D341Med (cell line): ENCODE measurements at regions not wholly inside any gene's neighbourhood (a gene's known extent, or its start where the extent isn't known, plus 50 kb on each side); places are given as distances from the start of the nearest gene placed in this dataset.
"Not testable (repeated sequence)": the region's sequence is repeated elsewhere in the genome, so short reads cannot be mapped to it uniquely, and the experiment has no call there.

Source experiments
- DNase-seq: peaks from one replicate; pipeline ENCODE4 v3.0.0; 2012; ENCODE audit warnings: low spot score

DNA sequence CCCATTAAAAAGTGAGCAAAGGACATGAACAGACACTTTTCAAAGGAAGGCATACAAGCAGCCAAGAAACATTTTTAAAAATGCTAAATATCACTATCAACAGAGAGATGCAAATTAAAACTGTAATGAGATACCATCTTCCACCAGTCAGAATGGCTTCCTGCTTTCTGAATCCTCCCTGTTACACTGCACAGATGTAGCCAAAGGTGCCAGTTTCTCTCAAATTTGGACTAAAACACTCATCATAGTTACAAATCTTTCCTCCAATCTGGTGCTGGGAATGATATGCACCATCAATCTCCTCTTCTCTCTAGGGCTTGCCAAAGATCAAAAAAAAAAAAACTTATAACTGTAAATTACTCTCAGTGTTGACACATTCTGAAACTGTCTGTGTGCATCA, 311.8 kb upstream of the CLEC14A start:
- no peak for DNase-seq

DNA sequence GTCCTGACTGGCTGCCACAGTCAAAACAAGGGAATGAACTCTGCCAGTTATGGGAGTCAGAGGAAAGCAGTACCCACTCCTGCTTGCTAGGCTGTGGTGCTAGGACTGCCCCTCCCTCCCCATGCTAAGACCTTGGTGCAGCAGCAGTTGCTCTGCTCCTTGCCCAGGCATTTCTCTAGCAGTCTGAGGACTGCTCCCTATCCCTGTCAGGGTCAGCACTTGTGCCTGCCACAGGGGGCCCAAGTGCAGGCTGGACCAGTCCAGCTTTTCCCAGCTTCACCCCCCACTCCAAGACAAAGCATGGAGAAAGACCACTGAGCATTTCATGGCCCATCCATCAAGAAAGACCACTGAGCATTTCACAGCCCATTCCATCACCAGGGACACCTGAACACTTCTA, 305.8 kb upstream of the CLEC14A start:
- DNase-seq: no peak

DNA sequence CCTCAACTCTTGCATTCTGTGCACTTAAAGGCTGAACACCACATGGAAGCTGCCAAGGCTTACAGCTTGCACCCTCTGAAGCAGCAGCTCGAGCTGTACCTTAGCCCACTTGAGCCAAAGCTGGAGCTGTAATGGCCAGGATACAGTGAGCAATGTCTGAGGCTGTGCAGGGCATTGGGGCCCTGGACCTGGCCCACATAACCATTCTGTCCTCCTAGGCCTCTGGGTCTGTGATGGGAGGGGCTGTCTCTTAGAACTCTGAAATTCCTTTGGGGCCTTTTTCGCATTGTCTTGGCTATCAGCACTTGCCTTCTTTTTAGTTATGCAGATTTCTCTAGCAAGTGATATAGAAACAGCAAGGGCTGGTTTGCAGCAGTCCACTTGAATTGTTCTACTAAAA, 303.8 kb upstream of the CLEC14A start:
- no peak for DNase-seq

DNA sequence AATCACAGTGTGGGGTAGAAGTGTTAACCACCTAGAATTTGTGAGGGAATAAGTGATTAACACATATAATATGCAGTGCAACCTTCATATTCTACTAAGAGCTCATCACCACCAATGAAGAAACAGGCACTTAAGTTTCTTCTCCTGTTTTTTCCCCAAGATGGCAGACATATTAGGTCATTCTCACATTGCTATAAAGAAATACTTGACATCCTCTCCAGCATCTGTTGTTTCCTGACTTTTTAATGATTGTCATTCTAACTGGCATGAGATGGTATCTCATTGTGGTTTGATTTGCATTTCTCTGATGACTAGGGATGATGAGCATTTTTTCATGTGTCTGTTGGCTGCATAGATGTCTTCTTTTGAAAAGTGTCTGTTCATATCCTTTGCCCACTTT, 301.5 kb upstream of the CLEC14A start:
- DNase-seq: not testable (repeated sequence)

DNA sequence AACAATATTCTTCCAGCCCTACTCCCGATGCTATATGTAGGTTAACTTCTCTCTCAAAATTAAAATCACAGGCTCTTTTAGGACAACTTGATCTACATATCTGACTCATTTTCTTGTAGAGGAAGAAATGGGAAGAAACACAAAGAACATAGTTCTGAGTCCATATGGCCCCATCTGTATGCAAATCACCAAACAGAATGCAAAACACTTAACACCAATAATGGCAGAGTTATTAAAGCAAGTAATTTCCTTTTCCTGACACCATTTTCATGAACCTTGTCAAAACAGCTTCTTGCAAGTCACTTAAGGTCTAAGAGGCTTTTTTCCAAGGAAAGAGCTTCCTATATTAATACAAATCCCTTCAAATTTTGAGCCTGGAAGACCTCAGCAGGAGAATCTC, 300.4 kb upstream of the CLEC14A start:
- DNase-seq: no peak

DNA sequence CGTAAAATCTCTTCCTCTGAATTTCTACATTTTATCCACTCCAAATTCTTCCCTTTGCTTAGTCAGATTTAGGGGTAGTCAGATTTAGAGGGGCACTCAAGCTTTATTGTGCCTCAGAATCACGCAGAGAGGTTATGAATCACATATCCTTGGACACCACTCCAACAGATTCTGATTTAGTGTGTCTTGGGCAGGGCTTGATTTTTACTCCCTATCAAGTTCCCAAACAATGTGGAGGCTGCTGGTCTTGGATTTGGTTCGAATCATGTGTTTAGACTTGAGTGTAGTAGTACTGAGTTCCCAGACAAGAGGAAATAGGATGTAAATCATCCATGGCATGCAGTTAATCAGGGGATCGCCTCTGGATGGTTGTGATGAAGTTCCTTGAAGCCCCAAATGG, 298.1 kb upstream of the CLEC14A start:
- no peak for DNase-seq

DNA sequence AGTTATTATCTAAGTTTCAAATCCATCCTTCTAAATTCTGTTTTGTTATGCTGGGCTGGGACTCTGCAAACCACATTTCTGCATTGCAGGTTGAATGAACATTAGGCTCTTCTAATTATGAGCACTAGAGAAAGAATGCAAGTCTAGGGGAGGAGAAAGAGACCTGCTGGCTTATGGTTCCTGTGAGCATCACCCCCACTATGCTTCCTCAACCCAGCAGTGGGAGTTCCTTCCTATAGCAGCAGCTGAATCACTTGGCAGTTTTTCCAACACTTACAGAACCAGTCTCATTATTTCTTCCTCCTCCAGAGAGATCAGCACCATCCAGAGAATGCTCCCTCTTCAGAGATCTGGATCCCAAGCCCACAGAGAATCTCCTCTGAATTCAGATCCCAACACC, 297.7 kb upstream of the CLEC14A start:
- DNase-seq: no peak

DNA sequence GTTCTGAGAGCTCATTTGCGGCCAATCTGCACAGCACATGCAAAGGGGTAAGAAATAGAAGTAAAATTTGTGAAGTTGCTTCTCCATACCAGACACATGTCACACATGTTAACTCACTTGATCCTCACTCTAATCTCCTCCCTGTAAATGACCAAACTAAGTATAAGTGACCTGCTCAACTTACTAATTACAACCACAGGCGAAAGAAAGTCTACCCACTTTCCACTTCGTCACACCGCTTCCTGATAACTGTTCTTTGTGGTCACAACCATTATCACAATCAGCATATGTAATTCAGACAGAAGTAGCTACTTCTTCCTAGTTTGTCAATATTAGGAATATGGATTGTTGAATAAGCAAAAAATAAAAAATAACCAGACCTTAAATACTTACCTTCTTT, 293.7 kb upstream of the CLEC14A start:
- DNase-seq: no peak

DNA sequence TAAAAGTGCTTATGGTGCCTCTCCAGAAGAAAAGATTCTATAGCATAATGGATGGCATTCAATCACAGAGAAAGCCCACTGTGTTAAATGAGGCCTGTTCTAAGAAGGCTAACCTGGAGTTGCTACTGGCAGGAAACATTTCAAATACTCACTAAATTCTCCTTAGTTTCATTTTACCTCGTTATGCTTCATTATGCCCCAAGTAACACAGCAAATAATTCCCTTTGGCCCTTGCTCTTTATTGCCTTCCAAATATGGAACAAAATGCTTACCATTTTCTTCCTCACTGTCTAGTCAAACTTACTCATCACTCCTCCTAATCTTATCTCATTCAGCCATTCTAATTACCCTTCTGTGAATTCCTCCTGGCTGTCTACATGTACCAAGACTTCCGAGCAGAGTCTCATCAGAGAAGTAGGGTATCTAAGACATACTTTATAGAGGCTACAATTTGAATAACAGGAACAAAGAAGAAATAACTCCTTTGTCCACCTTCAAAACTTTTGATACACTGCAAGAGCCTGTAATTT, 292.1 kb upstream of the CLEC14A start:
- no peak for DNase-seq

DNA sequence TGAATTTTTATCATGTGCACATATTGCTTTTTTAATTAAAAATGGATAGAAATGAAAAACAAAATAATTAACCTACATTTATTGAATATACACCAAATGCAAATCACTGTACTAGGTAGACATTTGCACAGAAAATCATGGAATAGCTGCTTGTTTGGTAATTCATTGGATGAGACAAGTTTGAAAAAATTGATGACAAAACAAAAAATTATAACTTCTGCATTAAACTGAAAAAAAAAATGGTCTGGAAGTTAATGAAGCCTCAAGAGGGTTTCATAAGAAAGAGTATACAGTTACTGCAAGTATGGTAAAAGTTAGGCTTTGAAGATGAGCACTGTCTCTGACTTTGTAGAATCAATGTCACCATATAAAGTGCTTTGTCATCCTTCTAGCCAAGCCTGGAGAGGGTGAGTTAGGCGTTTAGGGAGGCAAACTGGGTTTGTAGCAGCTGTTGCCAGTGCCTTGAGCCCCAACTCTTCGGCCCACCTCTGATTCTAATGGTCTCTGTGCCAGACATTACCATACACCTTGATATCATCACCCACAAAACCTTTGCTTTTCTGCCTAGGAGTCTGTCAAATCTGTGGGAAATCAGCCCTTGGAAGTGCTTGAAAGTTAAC, 291.1 kb upstream of the CLEC14A start:
- DNase-seq: no peak

DNA sequence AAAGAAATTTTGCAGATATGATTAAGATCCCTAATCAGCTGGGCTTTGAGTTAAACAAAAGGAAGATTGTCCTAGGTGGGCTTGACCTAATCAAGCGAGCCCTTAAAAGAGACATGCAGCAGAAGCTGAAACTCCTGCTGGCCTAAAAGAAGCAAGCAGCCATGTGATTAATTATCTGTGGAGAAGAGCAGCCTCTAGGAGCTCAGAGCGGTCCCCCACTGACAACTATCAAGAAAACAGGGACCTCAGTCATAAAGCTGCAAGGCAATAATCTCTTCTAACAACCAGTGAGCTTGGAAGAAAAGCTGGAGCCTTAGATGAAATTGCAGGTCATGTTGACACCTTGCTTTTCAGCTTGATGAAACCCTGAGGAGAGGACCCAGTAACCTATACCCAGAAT, 288.9 kb upstream of the CLEC14A start:
- DNase-seq: no peak

DNA sequence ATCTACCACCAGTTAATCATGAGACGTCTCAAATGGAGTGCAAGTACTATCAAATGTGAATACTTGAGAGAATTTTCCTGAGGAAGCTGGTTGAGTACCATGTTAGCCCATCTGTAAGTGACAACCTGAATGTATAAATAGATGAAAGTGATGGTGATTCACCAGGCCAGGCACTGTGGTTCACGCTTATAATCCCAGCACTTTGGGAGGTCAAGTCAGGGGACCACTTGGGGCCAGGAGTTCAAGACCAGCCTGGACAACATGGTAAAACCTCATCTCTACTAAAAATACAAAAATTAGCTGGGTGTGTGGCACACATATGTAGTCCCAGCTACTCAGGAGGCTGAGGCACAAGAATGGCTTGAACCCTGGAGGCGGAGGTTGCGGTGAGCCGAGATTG, 288.0 kb upstream of the CLEC14A start:
- DNase-seq: not testable (repeated sequence)

DNA sequence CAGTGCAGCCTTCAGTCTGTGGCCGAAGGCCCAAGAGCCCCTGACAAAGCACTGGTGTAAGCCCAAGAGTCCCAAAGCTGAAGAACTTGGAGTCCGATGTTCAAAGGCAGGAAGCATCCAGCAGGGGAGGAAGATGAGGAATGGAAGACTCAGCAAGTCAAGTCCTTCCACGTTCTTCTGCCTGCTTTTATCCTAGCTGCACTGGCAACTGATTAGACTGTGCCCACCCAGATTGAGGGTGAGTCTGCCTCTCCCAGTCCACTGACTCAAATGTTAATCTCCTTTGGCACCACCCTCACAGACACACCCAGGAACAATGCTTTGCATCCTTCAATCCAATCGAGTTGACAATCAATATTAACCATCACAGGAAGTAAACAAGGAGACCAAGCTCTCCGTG, 282.2 kb upstream of the CLEC14A start:
- DNase-seq: not testable (repeated sequence)

DNA sequence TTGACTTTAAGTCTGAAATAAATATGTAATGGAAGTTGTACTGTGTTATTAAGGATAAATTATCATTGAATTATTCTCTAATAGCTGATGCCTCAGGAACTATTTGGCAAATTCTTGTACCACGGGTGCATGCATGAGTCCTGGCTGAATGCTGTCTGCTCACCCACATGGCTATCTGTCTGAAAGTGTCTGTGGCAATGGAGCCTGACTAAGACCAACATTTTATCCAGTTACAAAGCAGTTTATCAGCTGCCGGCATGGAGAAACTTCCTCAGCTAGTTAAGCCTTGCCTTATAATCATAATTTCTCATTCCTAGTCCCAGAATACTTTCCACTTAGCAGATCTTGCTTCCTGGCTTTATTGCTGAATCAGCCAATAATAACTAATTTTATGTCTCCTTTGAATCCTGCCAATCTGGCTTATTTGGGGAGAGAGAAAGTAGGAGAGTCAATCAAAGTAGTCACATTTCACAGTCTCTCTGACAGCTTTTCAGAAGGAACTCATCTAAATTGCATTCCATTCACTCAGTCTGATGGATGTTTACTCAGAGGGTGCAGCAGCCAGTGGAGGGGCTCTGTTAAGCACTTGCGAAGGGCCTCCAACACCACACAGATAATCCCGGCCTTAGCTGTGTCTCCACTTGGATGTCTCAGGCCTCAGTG, 280.6 kb upstream of the CLEC14A start:
- DNase-seq: no peak

DNA sequence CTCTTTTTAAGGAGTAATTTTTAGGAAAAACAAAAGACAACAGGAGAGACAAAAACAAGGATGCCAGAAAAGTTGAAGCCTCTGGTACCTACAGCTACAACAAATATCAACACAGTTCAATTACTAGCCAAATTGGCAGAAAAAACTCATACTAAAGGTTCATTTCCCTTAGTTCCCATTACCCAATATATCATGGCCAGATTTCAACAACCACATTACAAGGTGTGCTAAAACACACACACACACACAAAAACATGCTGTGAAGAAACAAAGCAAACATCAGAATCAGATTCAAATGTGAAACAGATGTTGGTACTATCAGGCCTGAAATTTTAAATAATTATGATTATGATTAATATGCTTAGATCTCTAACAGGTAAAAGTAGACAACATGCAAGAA, 272.7 kb upstream of the CLEC14A start:
- no peak for DNase-seq

DNA sequence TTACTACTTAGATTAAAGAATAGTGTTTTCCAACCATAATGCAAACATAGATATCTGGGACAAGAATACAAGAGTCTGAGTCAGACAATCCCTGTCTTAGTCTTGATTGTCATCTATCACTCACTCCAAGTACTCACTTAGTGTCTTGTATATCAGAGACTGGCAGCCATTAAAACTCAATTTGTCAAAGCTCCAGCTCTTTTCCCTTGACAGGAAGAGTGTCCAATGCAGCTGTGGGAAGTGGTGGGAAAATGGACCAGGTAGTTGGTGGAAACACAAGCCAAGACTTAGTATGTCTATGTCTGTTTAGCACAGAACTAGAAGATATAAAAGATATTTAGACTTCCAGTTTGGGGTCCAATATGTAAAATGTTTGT, 271.6 kb upstream of the CLEC14A start:
- no peak for DNase-seq

DNA sequence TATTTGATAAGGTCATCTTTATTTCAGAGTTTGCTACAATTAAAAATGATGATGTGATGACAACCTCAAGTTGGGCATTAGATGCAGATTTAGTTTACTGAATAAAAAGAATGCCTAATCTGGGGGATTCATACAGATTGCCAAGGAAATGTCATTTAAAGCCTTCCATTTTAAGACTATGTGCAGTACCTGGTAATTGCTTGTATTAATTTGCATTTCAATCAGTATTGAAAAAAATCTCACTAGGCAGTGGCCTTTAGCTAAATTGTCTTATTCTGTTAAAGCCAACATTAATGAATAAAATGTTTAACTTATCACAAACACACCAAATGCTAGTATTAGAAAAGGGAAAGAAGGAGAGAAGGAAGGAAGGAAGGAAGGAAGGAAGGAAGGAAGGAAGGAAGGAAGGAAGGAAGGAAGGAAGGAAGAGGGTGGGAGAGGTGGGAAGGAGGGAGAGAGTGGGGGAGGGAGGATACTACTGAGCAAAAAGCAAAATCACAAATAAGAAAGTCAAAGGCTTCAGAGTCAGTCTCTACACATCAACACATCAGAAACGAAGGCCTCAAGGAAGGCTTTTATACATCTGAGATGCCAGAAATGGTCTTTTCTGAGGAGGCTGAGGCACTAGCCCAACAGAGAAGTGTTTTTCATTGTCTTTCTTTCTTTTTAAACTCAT, 271.1 kb upstream of the CLEC14A start:
- DNase-seq: no peak

DNA sequence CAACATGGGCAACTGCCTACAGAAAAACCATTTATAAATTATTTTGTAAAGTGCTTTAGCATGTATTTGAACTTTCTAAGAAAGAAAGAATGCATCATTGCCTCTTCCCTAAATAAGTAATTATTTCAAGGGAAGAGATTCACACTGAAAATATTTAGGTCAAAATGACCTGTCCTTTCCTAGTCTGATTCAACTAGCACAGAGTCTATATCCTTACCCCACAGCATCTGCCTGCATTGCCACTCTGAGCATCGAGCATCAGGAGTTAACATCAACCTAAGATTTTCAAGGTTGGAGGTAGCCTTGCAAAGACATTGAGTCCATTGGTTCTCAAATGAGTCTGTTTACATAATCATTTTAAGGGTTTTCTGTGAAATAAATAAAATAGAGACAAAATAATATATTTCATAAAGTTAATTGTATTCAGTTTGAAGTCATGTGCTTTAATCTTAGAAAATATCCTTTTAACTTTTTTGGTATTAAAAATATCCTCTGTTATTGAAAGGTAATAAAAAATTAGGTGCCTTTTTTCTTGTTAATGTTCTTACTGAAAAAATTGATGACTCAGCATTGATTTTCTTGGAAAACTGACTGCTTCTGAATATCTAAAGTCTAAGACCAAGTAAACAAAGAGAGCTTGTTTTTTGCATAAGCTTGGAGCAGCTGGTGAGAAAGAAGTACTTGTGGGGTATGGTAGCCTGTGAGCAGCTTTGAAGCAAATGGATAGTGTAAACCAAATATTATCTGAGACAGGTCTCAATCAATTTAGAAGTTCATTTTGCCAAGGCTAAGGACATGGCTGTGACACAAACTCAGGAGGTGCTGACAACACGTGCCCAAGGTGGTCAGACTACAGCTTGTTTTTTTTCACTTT, 269.0 kb upstream of the CLEC14A start:
- no peak for DNase-seq

DNA sequence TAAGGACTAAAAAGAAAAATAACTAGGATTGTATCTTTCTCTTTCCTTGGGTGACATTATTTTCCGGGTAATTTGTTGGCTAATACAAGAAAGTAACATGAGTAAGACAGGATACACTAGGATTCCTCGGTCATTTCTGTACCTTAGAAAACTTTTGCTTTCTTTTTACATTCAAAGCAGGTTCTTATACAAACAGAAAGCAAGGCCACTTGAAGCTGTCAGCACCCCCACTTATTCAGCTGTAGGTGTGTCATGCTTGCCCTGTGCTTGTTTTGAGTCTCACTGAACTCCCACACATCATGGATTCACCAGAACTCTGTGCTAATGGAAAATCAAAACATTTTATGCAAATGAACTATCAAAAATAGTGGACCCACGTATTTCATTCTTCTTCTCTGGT, 266.8 kb upstream of the CLEC14A start:
- DNase-seq: no peak

DNA sequence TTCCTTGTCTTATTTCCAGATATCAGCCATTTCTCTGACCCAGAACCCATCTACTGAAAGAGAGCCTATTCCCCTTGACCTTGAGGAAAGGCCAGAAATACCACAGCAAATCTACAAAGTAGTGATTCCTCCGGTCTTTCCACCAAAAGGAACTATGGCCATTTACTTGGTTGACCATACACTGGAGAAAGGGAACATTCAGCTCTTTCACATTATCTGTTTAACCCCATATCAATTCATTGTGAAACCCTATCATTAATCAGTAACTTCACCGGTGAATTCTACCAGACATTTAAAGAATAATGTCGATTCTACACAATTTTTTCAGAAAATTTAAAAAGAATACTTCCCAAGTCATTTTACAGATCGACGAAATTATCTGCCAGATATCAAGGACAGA, 265.7 kb upstream of the CLEC14A start:
- DNase-seq: no peak

DNA sequence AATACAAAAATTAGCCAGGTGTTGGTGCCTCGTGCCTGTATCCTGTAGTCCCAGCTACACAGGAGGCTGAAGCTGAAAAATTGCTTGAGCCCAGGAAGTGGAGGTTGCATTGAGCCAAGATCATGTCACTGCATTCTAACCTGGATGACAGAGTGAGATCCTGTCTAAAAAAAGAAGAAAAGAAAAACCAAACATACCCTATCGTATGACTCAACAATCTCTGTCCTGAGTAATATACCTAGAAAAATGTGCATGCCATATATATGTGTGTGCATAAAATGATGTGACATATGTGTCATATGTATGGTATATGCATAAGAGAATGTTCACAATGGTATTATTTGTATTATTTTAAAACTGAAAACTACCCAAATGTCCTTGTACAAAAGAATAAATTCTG, 261.5 kb upstream of the CLEC14A start:
- DNase-seq: no peak

DNA sequence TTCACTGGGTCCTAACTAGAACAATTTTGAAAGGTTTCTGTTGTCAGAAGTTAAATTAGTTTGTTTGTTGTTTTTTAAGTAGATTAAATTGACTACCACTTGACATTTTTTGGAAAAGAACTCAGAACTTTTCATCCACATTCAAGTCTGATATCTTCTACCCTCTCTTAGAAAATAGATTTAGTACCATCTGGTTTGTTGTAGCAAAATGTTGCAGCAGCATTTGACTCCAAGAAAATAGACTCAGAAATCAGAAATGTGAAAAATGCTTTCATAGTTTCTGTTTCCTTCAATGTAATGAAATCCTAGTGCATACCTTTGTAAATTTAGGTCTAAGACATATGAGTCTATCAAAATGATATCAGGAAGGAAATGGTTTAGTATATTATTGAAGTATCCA, 256.3 kb upstream of the CLEC14A start:
- no peak for DNase-seq

DNA sequence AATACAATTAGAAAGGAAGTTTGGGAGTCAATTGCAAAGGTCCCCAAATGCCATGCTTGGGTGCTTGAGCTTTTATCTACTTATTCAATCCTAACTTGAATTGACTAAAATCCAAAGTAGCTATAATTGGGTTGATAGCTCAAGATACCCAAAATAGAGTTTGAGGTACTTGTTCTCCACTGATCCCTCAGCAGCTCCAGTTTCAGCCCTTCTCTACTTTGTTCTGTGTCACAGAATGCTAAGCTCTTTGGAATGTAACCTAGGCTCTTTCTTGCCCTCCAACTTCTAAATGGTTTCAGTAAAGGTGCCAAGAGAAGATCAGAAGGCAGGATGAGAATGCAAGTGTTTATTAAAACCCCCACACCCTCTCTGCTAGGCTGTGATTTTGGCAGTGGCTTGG, 251.4 kb upstream of the CLEC14A start:
- no peak for DNase-seq
